ENCODE measurements at regions not wholly inside any gene's neighbourhood (a gene's known extent, or its start where the extent isn't known, plus 50 kb on each side); places are given as distances from the start of the nearest gene placed in this dataset.

GRCh38 chr1:239025997-239026694, 360.2 kb upstream of the CHRM3 start:
- Histone ChIP-seq H3K9ac (ENCODE audit: low read depth, low read length) (no peak overlapping the region), H3K36me3 (ENCODE audit: insufficient read depth, low read length) (no peaks in the 10 kb centered on the region), H3K4me1 (ENCODE audit: insufficient read depth, low read length) (no peaks in the 10 kb centered on the region), H3K4me3 (ENCODE audit: low read depth in 1 of 2, low read length in 2 of 2) (no peak overlapping the region), H3K27ac (ENCODE audit: low read length) (no peak overlapping the region), H3K9me3 (ENCODE audit: insufficient read depth, low read length, severe bottlenecking) (no peaks in the 10 kb centered on the region), H3K79me2 (ENCODE audit: insufficient read depth, low read length) (no peaks in the 10 kb centered on the region), H4K20me1 (ENCODE audit: insufficient read depth, low read length) (no peaks in the 10 kb centered on the region), H2AFZ (ENCODE audit: low read depth, low read length) (no peak overlapping the region), H3K4me2 (ENCODE audit: insufficient read depth, low read length) (no peak overlapping the region), H3K27me3 (ENCODE audit: insufficient read depth, low read length, poor library complexity) (no peaks in the 10 kb centered on the region)
- DNase-seq (no peak), ATAC-seq (ENCODE audit: insufficient read depth, low read depth) (no peak)
- no peak for TF ChIP-seq EZH2 (IDR thresholded peaks at IDR 0.05; ENCODE audit: borderline replicate concordance, low read depth, low read length, severe bottlenecking)
- TF ChIP-seq CTCF (IDR thresholded peaks at IDR 0.05; ENCODE audit: borderline replicate concordance, extremely low read depth, low read length, poor library complexity, severe bottlenecking), result no peak

- Histone ChIP-seq H3K36me3 (ENCODE audit: insufficient read depth, low read length) (no peaks in the 10 kb centered on the region), H4K20me1 (ENCODE audit: insufficient read depth, low read length) (no peaks in the 10 kb centered on the region), H2AFZ (ENCODE audit: low read depth, low read length) (no peak overlapping the region), H3K79me2 (ENCODE audit: insufficient read depth, low read length) (no peaks in the 10 kb centered on the region), H3K4me3 (ENCODE audit: low read depth in 1 of 2, low read length in 2 of 2) (no peak overlapping the region), H3K9me3 (ENCODE audit: insufficient read depth, low read length, severe bottlenecking) (no peaks in the 10 kb centered on the region), H3K27ac (ENCODE audit: low read length) (no peak overlapping the region), H3K4me2 (ENCODE audit: insufficient read depth, low read length) (no peak overlapping the region), H3K27me3 (ENCODE audit: insufficient read depth, low read length, poor library complexity) (no peaks in the 10 kb centered on the region), H3K9ac (ENCODE audit: low read depth, low read length) (no peak overlapping the region), H3K4me1 (ENCODE audit: insufficient read depth, low read length) (no peaks in the 10 kb centered on the region)
- ATAC-seq (ENCODE audit: insufficient read depth, low read depth) (no peak), DNase-seq (no peak)
- no peak for TF ChIP-seq CTCF (IDR thresholded peaks at IDR 0.05; ENCODE audit: borderline replicate concordance, extremely low read depth, low read length, poor library complexity, severe bottlenecking)
- no peak for TF ChIP-seq EZH2 (IDR thresholded peaks at IDR 0.05; ENCODE audit: borderline replicate concordance, low read depth, low read length, severe bottlenecking)
Measured at GRCh38 chr1:239025223-239025622, 361.1 kb upstream of the CHRM3 start.

- Histone ChIP-seq H4K20me1 (ENCODE audit: insufficient read depth, low read length) (no peaks in the 10 kb centered on the region), H3K27ac (ENCODE audit: low read length) (no peak overlapping the region), H3K4me1 (ENCODE audit: insufficient read depth, low read length) (no peaks in the 10 kb centered on the region), H3K4me2 (ENCODE audit: insufficient read depth, low read length) (no peak overlapping the region), H2AFZ (ENCODE audit: low read depth, low read length) (no peak overlapping the region), H3K27me3 (ENCODE audit: insufficient read depth, low read length, poor library complexity) (no peaks in the 10 kb centered on the region), H3K79me2 (ENCODE audit: insufficient read depth, low read length) (no peaks in the 10 kb centered on the region), H3K9me3 (ENCODE audit: insufficient read depth, low read length, severe bottlenecking) (no peaks in the 10 kb centered on the region), H3K4me3 (ENCODE audit: low read depth in 1 of 2, low read length in 2 of 2) (no peak overlapping the region), H3K36me3 (ENCODE audit: insufficient read depth, low read length) (no peaks in the 10 kb centered on the region), H3K9ac (ENCODE audit: low read depth, low read length) (no peak overlapping the region)
- ATAC-seq (ENCODE audit: insufficient read depth, low read depth), result no peak
- DNase-seq, result no peak
- TF ChIP-seq EZH2 (IDR thresholded peaks at IDR 0.05; ENCODE audit: borderline replicate concordance, low read depth, low read length, severe bottlenecking) (no peak), CTCF (IDR thresholded peaks at IDR 0.05; ENCODE audit: borderline replicate concordance, extremely low read depth, low read length, poor library complexity, severe bottlenecking) (no peak)
Measured at GRCh38 chr1:239023732-239024360, 362.5 kb upstream of the CHRM3 start.

Data from DND-41 (cell line).